Fibroblast of lung (primary cell): ENCODE measurements at regions not wholly inside any gene's neighbourhood (a gene's known extent, or its start where the extent isn't known, plus 50 kb on each side); places are given as distances from the start of the nearest gene placed in this dataset.

Experiments
- DNase-seq, 2 donors: peaks; one replicate each; pipeline versions ENCODE4 v3.0.0 to v3.0.0-alpha.2; 2010; ENCODE audit warnings: low read depth in 2 of 2
- H2AFZ ChIP-seq: 2 replicates; pipeline ENCODE4 v1.5.1; 2012; ENCODE audit warnings: low read length, control low read depth, inconsistent platforms
- H3K27ac ChIP-seq: 2 replicates; pipeline ENCODE4 v1.5.1; 2011; ENCODE audit warnings: low read length, control low read depth; ENCODE audit not compliant: insufficient read depth
- H3K27me3 ChIP-seq: 2 replicates; pipeline ENCODE4 v1.5.1; 2011; ENCODE audit warnings: mild to moderate bottlenecking, low read length; ENCODE audit not compliant: control insufficient read depth, insufficient read depth
- H3K36me3 ChIP-seq: 2 replicates; pipeline ENCODE4 v1.5.1; 2011; ENCODE audit warnings: low read length; ENCODE audit not compliant: control insufficient read depth, insufficient read depth
- H3K4me1 ChIP-seq: 2 replicates; pipeline ENCODE4 v1.5.1; 2011; ENCODE audit warnings: low read length; ENCODE audit not compliant: control insufficient read depth, insufficient read depth; ENCODE audit errors: extremely low read depth
- H3K4me2 ChIP-seq: 2 replicates; pipeline ENCODE4 v1.5.1; 2011; ENCODE audit warnings: low read length, control low read depth; ENCODE audit not compliant: insufficient read depth; ENCODE audit errors: extremely low read depth
- H3K4me3 ChIP-seq, 4 experiments: fragments of 200-600 bp in 1 of 4; sonication (generic) in 1 of 4; replicated peaks in 1 of 4; 2 replicates each; pipeline ENCODE4 v1.5.1; 2011 to 2016; ENCODE audit warnings: low read length in 4 of 4, low read depth in 3 of 4, mild to moderate bottlenecking in 3 of 4, control low read depth in 2 of 4, inconsistent platforms in 1 of 4, mixed read lengths in 1 of 4; ENCODE audit not compliant: insufficient read depth in 1 of 4; ENCODE audit errors: control extremely low read depth in 1 of 4
- H3K79me2 ChIP-seq: 2 replicates; pipeline ENCODE4 v1.5.1; 2012; ENCODE audit warnings: mild to moderate bottlenecking, low read length, inconsistent platforms; ENCODE audit not compliant: control insufficient read depth, insufficient read depth
- H3K9ac ChIP-seq: 2 replicates; pipeline ENCODE4 v1.5.1; 2011; ENCODE audit warnings: mild to moderate bottlenecking, low read length, control low read depth; ENCODE audit not compliant: insufficient read depth
- H3K9me3 ChIP-seq: 2 replicates; pipeline ENCODE4 v1.5.1; 2012; ENCODE audit warnings: low read depth, low read length; ENCODE audit not compliant: control insufficient read depth, insufficient read depth
- H4K20me1 ChIP-seq: 2 replicates; pipeline ENCODE4 v1.5.1; 2011; ENCODE audit warnings: low read length; ENCODE audit not compliant: control insufficient read depth, insufficient read depth; ENCODE audit errors: extremely low read depth
- CTCF ChIP-seq, 2 donors: IDR thresholded peaks in 1 of 2; conservative IDR thresholded peaks in 1 of 2; 1 replicate in 1 of 2; 2 replicates in 1 of 2; pipeline ENCODE4 v1.5.1; 2011 to 2012; ENCODE audit warnings: low read length in 2 of 2, control low read depth in 1 of 2, inconsistent platforms in 1 of 2, low read depth in 1 of 2, mild to moderate bottlenecking in 1 of 2
- EZH2 ChIP-seq: IDR thresholded peaks from 2 replicates; pipeline ENCODE4 v1.5.1; 2012; ENCODE audit warnings: low read length, control low read depth, mild to moderate bottlenecking; ENCODE audit errors: missing control alignments

- TF ChIP-seq EZH2 (no peak), CTCF (conservative IDR thresholded peaks at IDR 0.05 in 1 of 2, IDR thresholded peaks at IDR 0.05 in 1 of 2; ENCODE audit: low read depth in 1 of 2, low read length in 2 of 2) (no peak)
- DNase-seq: peak in 1 of 2 donors; percentile 50
- no peak overlapping the region for H2AFZ ChIP-seq
- H3K79me2 ChIP-seq: no peaks in the 10 kb centered on the region
- no peaks in the 10 kb centered on the region for H3K4me1 ChIP-seq
- H3K27me3 ChIP-seq: no peaks in the 10 kb centered on the region
- no peak overlapping the region for H3K9ac ChIP-seq
- no peaks in the 10 kb centered on the region for H4K20me1 ChIP-seq
- no peaks in the 10 kb centered on the region for H3K9me3 ChIP-seq
- no peaks in the 10 kb centered on the region for H3K36me3 ChIP-seq
- no peak overlapping the region for H3K4me3 ChIP-seq
- no peak overlapping the region for H3K4me2 ChIP-seq
- H3K27ac ChIP-seq: no peak overlapping the region
Observed at GRCh38 chr19:28495046-28495445, 717.9 kb downstream of the UQCRFS1 start.

GRCh38 chr19:28494461-28494860, 718.5 kb downstream of the UQCRFS1 start:
- H3K79me2 ChIP-seq: no peaks in the 10 kb centered on the region
- no peak overlapping the region for H3K9ac ChIP-seq
- no peaks in the 10 kb centered on the region for H3K36me3 ChIP-seq
- H3K27me3 ChIP-seq: no peaks in the 10 kb centered on the region
- H2AFZ ChIP-seq: no peak overlapping the region
- no peak overlapping the region for H3K4me2 ChIP-seq
- TF ChIP-seq EZH2 (no peak), CTCF (conservative IDR thresholded peaks at IDR 0.05 in 1 of 2, IDR thresholded peaks at IDR 0.05 in 1 of 2; ENCODE audit: low read depth in 1 of 2, low read length in 2 of 2) (no peak)
- H3K4me3 ChIP-seq: no peak overlapping the region
- no peak for DNase-seq
- H4K20me1 ChIP-seq: no peaks in the 10 kb centered on the region
- H3K27ac ChIP-seq: no peak overlapping the region
- H3K4me1 ChIP-seq: no peaks in the 10 kb centered on the region
- H3K9me3 ChIP-seq: no peaks in the 10 kb centered on the region

GRCh38 chr19:28493884-28494283, 719.1 kb downstream of the UQCRFS1 start:
- Histone ChIP-seq H3K9me3 (no peaks in the 10 kb centered on the region), H2AFZ (no peak overlapping the region), H4K20me1 (no peaks in the 10 kb centered on the region), H3K79me2 (no peaks in the 10 kb centered on the region), H3K9ac (no peak overlapping the region), H3K36me3 (no peaks in the 10 kb centered on the region), H3K4me1 (no peaks in the 10 kb centered on the region), H3K27me3 (no peaks in the 10 kb centered on the region), H3K4me3 (no peak overlapping the region), H3K27ac (no peak overlapping the region), H3K4me2 (no peak overlapping the region)
- no peak for TF ChIP-seq CTCF (conservative IDR thresholded peaks at IDR 0.05 in 1 of 2, IDR thresholded peaks at IDR 0.05 in 1 of 2; ENCODE audit: low read depth in 1 of 2, low read length in 2 of 2)
- no peak for TF ChIP-seq EZH2
- no peak for DNase-seq
